ENCODE measurements at regions not wholly inside any gene's neighbourhood (a gene's known extent, or its start where the extent isn't known, plus 50 kb on each side); places are given as distances from the start of the nearest gene placed in this dataset.
A peak's percentile ranks its signal among the peaks of the same experiment; 100 is the strongest.

DNA sequence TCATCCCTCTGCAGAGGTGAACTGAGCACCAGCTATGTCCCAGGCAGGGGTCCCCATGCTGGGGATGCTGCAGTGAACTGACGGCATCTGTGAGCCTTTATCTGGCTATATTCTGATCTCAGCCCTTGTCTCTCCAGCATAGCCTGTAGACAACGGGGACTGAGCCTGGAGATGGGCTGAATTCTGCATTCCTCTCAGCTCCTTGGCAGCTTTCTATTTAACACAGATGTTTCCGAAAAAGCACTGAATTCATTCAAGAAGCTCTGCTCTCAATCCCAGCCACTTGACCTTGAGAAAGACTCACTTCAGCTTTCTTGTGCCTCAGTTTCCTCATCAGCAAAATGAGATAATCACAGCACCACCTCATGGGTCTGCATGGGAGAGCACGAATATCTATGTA is 204.4 kb upstream of the PMEPA1 start:
- no peak for DNase-seq (ENCODE audit: low read depth)

DNA sequence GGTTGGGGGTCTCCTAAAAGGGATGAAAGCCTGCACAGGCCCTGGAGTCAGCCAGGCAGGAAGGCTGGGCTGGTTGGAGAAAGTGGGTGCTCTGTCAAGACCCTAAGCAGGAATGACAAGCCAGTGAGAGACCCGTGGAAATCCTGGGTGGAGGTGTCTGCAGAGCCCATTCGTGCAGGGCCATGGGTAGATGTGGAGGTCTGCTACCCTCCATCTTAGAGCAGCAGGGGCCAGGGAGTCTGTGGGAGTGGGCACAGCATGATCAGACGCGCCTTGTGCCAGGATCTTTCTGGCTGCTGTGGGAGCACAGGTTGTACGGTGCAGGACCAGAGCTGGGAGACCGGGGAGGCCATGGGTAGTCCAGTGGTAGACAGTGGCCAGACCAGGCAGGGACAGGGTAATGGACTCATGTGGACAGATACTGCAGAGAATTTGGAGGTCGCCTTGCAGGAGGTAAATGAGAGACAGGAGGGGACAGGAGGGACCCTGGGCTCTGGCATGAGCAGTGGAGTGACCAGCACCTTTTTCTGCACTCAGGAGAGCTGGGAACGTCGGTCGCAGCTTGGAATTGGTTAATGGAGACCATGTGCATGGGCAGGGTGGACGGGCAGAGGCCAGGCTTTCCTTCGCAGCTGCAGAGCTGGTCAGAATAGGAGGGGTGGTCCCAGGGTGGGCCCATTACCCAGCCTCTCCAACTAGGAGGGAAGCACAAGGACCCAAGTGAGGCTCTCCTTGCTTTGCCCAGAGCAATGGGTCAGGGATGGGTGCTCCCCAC is 203.5 kb upstream of the PMEPA1 start:
- DNase-seq (ENCODE audit: low read depth) = no peak

DNA sequence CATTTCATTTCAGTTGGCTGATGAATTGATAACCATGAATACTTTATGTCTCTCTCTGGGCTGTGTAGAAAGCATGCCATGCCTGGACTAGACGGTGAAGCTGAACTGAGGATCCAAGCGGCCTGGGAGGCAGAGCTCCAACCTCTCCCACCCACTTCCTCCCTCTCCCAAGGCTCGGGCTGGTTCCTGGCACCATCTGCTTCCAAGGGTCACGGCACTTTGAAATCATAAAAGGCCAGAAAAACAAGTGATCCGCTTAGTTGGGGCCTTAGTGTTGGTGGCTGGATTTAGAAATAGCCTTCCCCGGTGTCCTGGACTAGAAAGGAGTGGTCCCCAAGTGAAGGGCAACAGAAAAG is 202.4 kb upstream of the PMEPA1 start:
- no peak for DNase-seq (ENCODE audit: low read depth)

DNA sequence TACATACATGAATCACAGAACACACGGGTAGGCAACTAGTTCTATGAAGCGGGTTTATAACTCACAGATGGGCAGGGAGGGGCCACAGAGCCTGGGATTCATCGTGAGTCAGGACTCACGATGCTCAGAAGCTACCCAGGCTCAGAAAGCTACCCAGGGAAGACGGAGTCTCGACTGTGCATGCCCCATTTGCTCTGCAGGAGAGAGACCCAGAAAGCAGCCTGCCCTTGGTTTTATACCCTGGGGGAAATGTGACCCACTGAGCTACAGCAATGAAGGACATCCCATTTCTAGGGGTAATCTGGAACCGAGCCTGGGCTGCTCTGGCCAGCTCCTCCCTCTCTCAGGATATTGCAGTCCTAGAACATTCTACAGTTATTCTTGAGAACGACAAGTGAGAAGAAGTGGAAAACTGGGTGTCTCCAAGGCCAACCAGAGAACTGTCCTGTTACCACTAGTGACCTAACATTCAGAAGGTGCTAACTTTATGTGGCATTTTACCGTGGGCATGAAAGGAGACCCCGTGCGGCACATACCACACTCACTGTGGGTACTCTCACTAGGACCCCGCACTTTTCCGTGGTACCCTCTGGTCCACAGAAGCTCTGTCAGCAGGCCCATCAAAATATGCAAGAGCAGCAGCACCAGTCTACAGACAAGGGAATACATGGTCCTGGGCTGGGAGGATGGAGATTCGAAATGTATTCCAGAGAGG is 201.9 kb upstream of the PMEPA1 start:
- no peak for DNase-seq (ENCODE audit: low read depth)

DNA sequence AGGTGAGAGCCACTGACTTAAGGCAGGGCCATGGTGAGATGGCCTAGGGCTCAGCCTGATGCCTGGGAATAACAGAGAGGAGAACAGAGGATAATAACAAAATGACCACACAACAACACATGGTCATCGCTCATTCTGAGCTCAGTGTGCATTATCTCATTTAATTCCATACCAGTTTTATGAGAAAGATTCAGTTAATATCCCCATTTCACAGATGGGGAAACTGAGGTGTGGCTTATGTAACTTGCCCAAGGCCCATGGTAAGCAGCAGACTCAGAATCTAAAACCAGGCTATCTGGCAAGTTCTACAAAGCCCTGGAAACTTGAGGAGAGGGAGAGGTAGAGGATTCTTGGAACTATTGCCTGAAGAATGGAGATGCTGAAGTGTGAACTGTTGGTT is 200.9 kb upstream of the PMEPA1 start:
- DNase-seq (ENCODE audit: low read depth) = no peak

DNA sequence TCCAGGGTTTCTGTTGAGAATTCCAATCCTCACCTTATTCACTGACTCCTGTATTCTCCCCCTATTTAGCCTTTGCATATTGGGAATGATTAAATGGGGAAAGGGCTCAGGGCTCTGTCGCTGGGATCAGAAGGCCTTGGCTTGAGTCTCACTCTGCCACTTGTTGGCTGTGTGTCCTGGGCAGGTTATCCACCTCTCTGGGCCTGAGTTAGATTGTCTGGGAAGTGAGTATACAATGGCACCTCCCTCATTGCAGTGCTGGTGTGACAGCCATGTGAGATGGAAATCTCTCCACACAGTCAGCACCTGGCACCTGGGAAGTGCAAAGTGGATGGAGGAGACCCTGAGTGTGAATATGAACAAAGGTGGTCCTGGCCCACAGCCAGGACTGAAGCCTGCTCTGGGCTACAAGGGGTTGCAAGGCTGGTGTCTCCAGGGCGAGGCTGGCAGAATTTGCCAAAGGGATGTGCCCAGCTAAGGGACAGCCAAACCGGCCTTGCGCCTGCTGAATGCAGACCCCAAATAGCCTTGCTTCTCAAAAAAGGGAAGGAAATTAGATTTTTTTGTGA is 200.0 kb upstream of the PMEPA1 start:
- DNase-seq (ENCODE audit: low read depth) = no peak

DNA sequence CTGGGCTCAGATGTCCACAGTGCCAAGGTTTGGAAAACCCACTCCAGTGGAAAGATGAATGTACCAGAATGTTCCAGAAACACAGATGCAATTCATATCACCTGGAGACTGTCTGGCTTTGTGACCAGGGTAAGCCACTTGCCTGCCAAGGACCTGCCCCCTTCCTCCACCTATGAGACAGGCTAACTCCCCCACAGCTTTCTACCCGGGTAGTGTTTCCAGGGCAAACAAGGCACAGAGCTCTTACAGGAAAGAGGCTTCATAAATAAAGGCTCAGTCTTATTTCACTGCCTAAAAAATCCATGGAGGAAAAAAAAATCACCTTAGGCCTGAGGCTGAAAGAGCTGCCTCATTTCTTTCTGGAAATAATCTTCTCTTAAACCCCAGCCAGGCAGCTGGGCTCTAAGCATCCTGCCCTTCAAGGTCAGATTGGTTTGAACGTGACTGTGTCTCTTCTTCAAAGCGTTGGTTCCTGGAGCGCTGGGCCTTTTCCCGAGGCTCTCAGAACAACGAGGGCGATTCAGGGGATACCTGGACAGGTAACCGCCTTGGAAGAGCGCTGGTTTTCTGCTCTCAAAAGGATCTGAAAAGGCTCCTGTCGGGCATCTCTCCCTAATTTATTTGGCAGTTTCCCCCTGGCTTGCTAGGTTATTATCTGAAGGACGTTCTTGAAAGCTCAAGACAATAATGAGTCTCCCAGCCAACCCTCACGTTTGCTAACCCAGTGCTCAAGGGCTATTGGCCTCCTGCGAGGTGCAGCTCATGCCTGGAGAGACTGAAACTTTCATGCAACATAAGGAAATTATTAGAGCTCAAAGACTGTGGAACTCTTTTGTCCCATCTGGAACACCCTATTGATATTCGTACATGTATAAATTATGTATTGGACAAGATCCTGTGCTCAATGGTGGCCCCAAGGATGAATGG is 199.2 kb upstream of the PMEPA1 start:
- no peak for DNase-seq (ENCODE audit: low read depth)

DNA sequence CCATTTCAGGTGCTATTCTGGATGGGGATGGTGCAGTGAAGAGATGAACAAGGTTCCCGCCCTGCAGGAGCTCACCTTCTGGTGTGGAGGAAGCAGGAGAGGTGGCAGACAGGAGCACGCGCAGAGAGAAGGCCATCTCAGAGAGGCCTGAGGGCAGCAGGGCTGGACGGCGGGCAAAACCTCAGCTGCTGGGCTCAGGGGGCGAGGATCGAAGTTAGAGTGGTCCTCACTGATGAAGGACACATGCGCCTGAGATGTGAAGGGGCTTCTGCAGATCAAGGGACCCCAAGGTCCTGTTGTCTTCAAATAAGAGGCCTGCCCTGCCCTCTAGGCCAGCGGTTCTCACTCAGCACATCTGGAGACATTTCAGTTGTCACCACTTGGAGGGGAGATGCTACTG is 198.4 kb upstream of the PMEPA1 start:
- no peak for DNase-seq (ENCODE audit: low read depth)

DNA sequence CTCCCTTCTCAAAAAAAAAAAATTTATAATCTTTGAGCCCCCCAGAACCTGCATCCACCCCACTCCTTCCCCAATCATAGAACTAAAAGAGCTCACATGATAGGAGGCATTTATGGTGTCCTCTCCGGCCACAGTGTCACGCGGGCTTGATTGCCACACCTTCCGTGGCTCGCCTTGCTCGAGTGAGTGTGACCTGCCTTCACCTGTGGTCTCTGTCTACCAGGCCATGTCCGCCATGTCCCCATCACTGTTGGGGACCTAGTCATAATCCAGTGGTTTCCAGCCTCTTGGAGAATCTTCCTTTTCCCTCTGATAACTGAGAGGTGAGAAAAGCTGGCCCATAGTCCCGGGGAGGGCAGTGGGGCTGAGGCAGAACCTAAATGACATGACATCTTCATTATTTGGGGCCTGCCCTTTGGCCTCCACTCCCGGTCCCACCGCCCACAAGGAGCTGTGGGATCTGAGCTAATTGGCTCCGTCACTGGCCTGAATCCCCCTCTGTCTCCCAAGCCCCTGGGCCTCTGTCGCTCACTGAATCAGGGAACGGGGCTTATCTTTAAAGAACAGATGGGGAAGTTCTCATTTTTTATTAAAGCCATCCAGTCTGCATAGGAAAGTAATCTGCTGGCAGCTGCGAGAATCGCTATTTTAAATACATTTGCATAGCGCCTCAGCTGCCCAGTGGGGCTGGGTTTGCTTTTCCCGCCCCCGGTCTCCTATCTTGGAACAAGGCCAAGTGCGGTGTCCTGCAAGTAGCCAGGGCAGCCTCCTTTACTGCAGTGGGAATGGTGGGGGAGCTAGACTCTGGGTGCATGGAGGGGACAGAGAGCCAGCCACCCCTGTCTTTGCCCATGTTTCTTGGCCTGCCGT is 197.6 kb upstream of the PMEPA1 start:
- DNase-seq (ENCODE audit: low read depth) = peak; percentile 15

DNA sequence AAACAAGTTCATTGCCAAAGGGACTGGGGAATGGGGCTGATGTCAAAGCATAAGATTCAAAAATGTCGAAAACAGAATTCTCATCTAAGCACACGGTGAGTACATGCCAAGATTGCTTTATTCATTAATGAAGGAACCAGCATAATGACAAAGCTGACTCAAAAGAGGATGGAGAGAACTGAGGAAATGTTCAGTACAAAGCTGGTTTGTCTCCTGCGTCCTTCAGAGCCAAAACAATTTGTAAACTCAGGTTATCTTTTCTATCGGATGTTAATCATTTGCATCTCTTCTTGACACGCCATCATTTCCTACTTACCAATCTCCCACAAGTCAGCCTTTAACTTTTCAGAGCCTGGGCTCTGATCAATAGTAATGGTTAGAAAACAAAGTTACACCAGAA is 195.6 kb upstream of the PMEPA1 start:
- DNase-seq (ENCODE audit: low read depth) = no peak

DNA sequence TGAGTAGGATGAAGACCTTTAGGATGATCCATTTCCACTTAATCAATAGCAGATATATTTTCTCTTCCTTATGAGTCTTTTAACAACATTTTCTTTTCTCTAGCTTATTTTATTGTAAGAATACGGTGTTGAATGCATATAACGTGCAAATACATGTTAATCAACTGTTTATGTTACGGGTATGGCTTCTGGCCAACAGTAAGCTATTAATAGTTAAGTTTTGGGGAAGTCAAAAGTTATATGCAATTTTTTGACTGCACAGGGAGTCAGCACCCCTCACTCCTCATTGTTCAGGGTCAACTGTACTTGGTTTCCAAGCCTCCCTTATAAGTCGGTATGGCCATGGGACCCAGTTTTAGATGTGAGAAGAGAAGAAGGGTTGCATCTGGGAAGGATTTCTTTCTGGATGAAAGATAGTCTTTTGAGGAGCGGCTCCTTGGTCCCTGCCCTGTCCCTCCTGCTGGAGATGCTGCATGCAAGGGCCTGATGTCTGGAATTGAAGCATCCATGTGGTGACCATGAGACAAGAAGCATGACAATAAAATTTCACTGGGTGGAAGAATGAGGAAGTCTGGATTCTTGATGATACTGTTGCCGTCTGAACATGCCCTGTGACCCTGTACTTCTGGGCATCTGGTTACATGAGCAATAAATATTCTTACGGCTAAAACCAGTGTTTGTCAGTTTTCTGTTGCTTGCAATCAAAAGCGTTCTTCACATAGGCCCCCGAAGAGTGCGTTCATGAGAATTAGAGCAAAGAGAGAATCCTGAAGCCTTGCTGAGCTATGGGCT is 194.7 kb upstream of the PMEPA1 start:
- DNase-seq (ENCODE audit: low read depth) = no peak

DNA sequence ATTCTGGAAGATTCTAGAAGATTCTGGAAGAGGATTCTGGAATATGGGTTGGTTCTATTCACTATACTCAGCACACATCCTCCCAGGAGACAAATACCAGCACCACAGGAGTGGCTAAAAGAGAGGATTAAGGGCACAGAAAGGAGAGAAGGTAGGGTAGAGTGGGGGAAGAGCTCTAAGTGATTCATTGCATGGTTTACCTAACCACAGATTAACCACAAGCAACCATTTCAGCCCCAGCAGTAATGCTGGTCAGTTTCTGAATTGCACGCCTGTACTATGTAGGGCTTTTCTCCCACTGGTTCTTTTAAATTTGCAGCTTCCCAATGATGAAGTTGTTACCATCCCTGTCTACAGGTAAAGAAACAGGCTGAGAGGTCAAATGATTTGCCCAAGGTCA is 192.7 kb upstream of the PMEPA1 start:
- DNase-seq (ENCODE audit: low read depth) = no peak

DNA sequence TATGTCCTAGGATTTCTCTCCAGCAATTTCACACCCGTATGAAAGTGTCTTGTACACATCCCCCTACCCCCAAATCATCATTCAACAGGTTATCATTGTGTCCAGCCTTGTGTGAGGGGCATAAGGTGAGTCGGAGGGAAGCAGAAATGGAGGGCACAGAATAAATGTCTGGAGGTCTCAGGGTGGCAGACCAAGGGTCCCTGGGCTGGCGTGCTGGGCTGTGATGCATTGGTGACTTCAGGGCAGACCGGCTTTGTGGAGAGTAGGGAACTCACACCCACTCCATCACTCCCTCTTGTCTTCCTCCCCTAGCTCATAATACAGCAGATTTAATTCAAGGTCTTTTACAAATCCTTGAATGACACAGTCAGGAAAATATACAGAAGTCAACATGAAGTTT is 191.7 kb upstream of the PMEPA1 start:
- no peak for DNase-seq (ENCODE audit: low read depth)

DNA sequence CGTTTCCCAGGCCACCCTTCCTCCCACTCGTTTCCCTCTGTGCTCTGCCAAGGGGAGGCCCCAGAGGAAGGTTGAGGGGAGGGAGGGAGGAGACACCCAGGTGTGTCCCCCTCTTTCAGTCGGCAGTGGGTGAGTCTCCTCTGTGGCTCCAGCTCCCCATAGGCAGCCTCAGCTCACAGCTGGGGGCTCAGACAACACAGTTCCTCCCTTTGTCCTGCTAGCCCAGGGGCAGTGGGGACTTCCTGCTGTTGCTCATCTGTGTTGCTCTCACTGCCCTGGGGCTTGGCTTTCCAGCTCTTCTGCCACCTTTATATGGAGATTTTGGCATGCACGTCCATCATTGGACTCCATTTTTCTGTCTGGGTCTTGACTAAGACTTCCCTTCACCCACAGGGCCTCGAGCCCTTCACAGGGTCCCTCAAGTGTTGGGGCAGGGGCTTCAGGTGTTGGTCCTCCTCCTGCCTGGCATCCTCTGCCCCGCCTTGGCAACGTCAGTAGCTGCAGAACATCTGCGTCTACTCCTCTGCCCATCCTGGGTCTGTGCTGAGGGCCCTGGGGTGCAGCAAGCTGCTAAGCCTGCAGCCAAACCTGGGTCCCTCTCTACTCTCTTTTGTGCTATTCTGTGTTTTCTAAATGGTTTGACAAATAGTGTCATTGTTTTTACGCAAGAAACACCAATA is 190.6 kb upstream of the PMEPA1 start:
- DNase-seq (ENCODE audit: low read depth) = no peak

DNA sequence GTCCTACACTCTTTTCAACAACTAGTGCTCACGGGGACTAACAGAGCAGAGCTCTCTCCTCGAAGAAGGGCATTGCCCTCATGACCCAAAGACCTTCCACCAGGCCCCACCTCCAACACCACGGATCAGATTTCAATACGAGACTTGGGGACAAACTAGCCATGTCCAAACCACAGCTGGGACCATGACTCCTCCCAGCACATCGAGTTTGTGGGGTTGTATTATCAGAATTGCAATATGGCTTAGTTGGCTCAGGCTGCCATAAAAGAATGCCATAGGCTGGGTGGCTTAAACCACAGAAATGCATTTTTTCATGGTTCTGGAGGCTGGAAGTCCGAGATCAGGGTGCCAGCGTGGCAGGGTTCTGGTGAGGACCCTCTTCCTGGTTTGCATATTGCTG is 189.7 kb upstream of the PMEPA1 start:
- no peak for DNase-seq (ENCODE audit: low read depth)

DNA sequence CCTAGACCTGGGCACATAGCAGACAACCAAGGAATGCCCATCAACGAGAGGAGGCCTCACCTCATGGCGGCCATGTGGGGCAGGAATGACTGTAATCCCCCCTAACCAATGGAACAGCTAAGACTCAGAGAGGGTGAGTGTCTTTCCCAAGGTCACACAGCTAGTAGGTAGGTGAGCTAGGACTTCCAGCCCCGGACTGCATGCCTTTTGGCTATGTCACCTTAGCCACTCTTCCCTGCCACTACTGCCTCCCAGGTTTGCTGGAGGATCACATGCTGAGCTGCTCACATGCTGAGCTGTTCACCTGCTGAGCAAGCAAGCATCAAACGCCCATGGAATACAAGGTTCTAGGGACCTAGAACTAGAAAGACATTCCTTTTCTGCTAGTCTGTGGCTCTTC is 188.5 kb upstream of the PMEPA1 start:
- DNase-seq (ENCODE audit: low read depth) = no peak

DNA sequence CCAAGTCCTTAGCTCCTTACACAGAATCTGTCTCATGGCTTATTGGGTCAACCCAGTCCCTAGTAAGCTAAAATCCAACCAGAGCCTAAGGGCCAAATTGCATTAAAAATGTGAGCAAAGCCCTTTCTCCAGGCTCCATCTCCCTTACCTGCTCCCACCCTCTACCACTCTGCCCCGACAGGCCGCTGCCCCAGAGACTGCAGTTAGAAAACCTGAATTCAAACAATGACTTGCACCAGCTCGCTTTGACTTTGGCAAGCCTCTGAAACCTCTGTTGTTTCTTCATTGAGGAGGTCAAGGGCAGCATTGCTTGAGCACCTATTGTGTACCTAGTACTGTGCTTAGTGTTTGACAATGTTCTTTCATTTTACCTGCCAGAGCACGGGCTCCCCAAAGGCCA is 188.1 kb upstream of the PMEPA1 start:
- no peak for DNase-seq (ENCODE audit: low read depth)

DNA sequence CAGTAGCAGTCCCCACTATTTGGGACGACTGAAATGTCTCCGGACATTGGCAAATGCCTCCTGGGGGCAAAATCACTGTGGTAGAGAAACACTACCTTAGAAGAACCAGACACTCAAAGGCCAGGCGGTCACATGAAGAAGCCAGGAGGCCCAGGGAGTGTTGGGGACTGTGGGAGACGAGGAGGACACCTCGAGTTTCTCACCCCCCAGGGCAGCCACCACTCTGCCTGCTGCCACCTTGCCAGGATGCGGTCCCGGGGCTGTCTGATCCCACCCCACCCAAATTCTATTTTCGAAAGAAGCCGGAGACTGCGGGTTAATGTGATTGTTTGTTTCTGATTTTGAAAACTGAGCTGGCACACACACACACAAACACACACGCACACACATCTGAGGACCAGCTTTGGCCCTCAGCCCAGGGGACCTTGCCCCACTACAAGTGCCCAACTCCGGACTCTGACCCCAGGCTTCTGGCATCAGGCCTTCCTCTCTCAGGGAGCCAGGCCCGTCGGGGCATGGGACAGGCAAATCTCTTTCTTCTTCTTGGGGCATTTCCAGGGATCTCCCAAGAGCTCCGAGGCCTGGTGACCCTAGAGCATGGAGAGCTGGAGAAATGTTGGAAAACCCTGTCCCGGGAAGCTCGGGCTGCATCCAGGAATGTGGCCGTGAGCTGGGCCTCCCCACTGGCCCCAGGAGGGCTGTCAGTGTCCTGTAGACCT is 187.5 kb upstream of the PMEPA1 start:
- DNase-seq (ENCODE audit: low read depth) = no peak

DNA sequence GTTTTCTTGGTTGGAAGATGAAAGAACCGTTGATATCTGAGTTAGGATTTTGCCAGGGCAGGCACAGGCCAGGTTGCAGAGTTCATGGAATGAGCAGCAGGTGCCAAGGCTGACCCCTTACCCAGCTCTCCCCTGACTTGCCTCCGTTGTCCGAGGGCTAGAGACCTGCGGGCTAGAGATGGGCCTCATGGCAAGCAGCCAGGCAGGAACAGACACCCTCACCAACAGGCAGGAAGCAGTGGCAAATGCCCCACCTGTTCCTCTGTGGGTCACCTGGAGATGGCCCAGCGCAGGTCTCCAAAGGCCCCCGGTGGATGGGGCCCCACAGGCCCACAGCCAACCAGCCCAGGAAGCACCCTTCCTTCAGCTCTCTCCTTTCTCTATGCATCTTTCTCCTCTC is 186.7 kb upstream of the PMEPA1 start:
- DNase-seq (ENCODE audit: low read depth) = no peak

Data from CMK (cell line).